Endothelial cell of umbilical vein (primary cell): ENCODE measurements at regions not wholly inside any gene's neighbourhood (a gene's known extent, or its start where the extent isn't known, plus 50 kb on each side); places are given as distances from the start of the nearest gene placed in this dataset.

Source experiments
- BruUV-seq: library from RNA; stranded (reverse); fragments of 400-500 nt; replicated peaks from 2 replicates; lab custom pipeline; 2021; lab: Mats Ljungman, UMichigan
- CTCF ChIA-PET: fragments of 300-600, 350-600 bp; sonication (Branson Sonifier 250); formaldehyde crosslinking; loops from one replicate; lab custom pipeline; 2021; ENCODE audit warnings: antibody characterized with exemption, inconsistent platforms; lab: Charles Lee
- POLR2A ChIA-PET: fragments of 300-600, 350-600 bp; sonication (Branson Sonifier 250); formaldehyde crosslinking; loops from one replicate; lab custom pipeline; 2021; ENCODE audit warnings: antibody characterized with exemption, inconsistent platforms; lab: Charles Lee
- DNase-seq: peaks from one replicate; pipeline ENCODE4 v3.0.0-alpha.2; 2011; ENCODE audit warnings: low read depth, low spot score
- FAIRE-seq: peaks from 2 replicates; lab custom pipeline; 2011; peaks lifted over from hg19 to GRCh38; lab: Jason Lieb, UNC
- H2AFZ ChIP-seq: 2 replicates; pipeline ENCODE4 v1.6.0; 2012; ENCODE audit warnings: low read depth, low read length, control low read depth, inconsistent platforms
- H3K27ac ChIP-seq: 2 replicates; pipeline ENCODE4 v1.5.1; 2011; ENCODE audit warnings: low read depth, mild to moderate bottlenecking, control low read depth, low read length, moderate library complexity; ENCODE audit not compliant: insufficient read depth
- H3K27me3 ChIP-seq, 2 experiments: 2 replicates each; pipeline versions ENCODE4 v1.6.0 to v1.6.1; 2011; ENCODE audit warnings: low read length in 2 of 2, mixed read lengths in 1 of 2; ENCODE audit not compliant: control insufficient read depth in 2 of 2, insufficient read depth in 2 of 2
- H3K36me3 ChIP-seq, 2 experiments: 2 replicates in 1 of 2; 3 replicates in 1 of 2; pipeline ENCODE4 v1.5.1; 2011; ENCODE audit warnings: low read length in 2 of 2, mild to moderate bottlenecking in 1 of 2, moderate library complexity in 1 of 2; ENCODE audit not compliant: control insufficient read depth in 2 of 2, insufficient read depth in 2 of 2; ENCODE audit errors: extremely low read depth in 1 of 2
- H3K4me1 ChIP-seq: 3 replicates; pipeline ENCODE4 v1.5.1; 2011; ENCODE audit warnings: mild to moderate bottlenecking, low read length; ENCODE audit not compliant: control insufficient read depth, insufficient read depth; ENCODE audit errors: extremely low read depth
- H3K4me2 ChIP-seq: 2 replicates; pipeline ENCODE4 v1.6.1; 2011; ENCODE audit warnings: low read length, control low read depth, mixed read lengths; ENCODE audit not compliant: insufficient read depth
- H3K4me3 ChIP-seq, 3 experiments: fragments of 200-600 bp in 1 of 3; sonication (generic), shearing (Covaris generic) in 1 of 3; replicated peaks in 1 of 3; 2 replicates each; pipeline ENCODE4 v1.5.1; 2011 to 2016; ENCODE audit warnings: control low read depth in 3 of 3, low read length in 3 of 3, mild to moderate bottlenecking in 2 of 3, inconsistent platforms in 1 of 3, low read depth in 1 of 3, moderate library complexity in 1 of 3; ENCODE audit not compliant: insufficient read depth in 1 of 3
- H3K79me2 ChIP-seq: 2 replicates; pipeline ENCODE4 v1.6.0; 2012; ENCODE audit warnings: low read length, inconsistent platforms; ENCODE audit not compliant: control insufficient read depth, insufficient read depth
- H3K9ac ChIP-seq: replicated peaks from 2 replicates; pipeline ENCODE3; 2011; ENCODE audit warnings: low read length, control low read depth; ENCODE audit not compliant: insufficient read depth; ENCODE audit errors: extremely low read depth
- H3K9me1 ChIP-seq: replicated peaks from 3 replicates; pipeline ENCODE4 v1.6.0; 2011; ENCODE audit warnings: mild to moderate bottlenecking, low read length; ENCODE audit not compliant: control insufficient read depth, insufficient read depth; ENCODE audit errors: extremely low read depth
- H3K9me3 ChIP-seq: replicated peaks from 2 replicates; pipeline ENCODE4 v1.5.1; 2012; ENCODE audit warnings: low read length, inconsistent platforms; ENCODE audit not compliant: control insufficient read depth, insufficient read depth
- H4K20me1 ChIP-seq: replicated peaks from 2 replicates; pipeline ENCODE3; 2011; ENCODE audit warnings: mild to moderate bottlenecking, low read length; ENCODE audit not compliant: control insufficient read depth, insufficient read depth; ENCODE audit errors: extremely low read depth
- FOS ChIP-seq: IDR thresholded peaks from 2 replicates; pipeline ENCODE4 v1.6.1; 2011; ENCODE audit warnings: mild to moderate bottlenecking, low read length, moderate library complexity, borderline replicate concordance; ENCODE audit not compliant: insufficient read depth
- GATA2 ChIP-seq: IDR thresholded peaks from 2 replicates; pipeline ENCODE4 v1.7.0; 2011; ENCODE audit warnings: low read depth, mild to moderate bottlenecking, moderate library complexity, mixed read lengths, low read length; ENCODE audit not compliant: insufficient read length, insufficient read depth
- JUN ChIP-seq: IDR thresholded peaks from 2 replicates; pipeline ENCODE4 v1.6.1; 2011; ENCODE audit warnings: borderline replicate concordance, low read depth; ENCODE audit not compliant: insufficient read length, insufficient read depth
- MYC ChIP-seq: IDR thresholded peaks from one replicate; pipeline ENCODE4 v1.6.1; 2011; ENCODE audit warnings: mild to moderate bottlenecking, low read depth, low read length
- POLR2A ChIP-seq: IDR thresholded peaks from 2 replicates; pipeline ENCODE4 v1.6.1; 2012; ENCODE audit warnings: low read depth, mild to moderate bottlenecking, control low read depth, low read length
- POLR2AphosphoS5 ChIP-seq: IDR thresholded peaks from 2 replicates; pipeline ENCODE4 v1.6.1; 2012; ENCODE audit warnings: low read depth, mild to moderate bottlenecking, control low read depth, low read length, moderate library complexity; ENCODE audit not compliant: insufficient read depth
- dilution Hi-C: fragments of 300-500 bp; cut with MboI; formaldehyde crosslinking; loops from one replicate; pipeline ENCODE4 v1.15.0; 2019; ENCODE audit warnings: low sequenced_read_pairs; ENCODE audit not compliant: extremely low pct_ligation_motif_present
- intact Hi-C: fragments of 100-400 bp; cut with micrococcal nuclease; formaldehyde crosslinking; loops from one replicate; pipeline ENCODE4 v1.10.0; 2022
- TF ChIP-seq, protein P1 (sequence below), 2 donors: IDR thresholded peaks; 1 replicate in 1 of 2; 2 replicates in 1 of 2; pipeline ENCODE4 v1.5.1; 2011; ENCODE audit warnings: low read length in 2 of 2, mild to moderate bottlenecking in 2 of 2, moderate library complexity in 2 of 2, control low read depth in 1 of 2, inconsistent platforms in 1 of 2, low read depth in 1 of 2; ENCODE audit not compliant: insufficient read depth in 1 of 2; ENCODE audit errors: extremely low read depth in 1 of 2

- H3K27ac ChIP-seq, result peak overlapping the region; percentile 93
- no peaks in the 10 kb centered on the region for H3K9me3 ChIP-seq
- intact Hi-C loops, result loop anchor here (5.0 to 10.0 kb wide), 3 partner anchors 146 to 561 kb away; partner anchors contain the start of gene KPNA3
- H3K4me2 ChIP-seq, result peak overlapping the region; percentile 97
- POLR2A ChIA-PET, result no interaction called here
- H3K4me3 ChIP-seq, result peak overlapping the region; percentile 68 to 91 (median 75)
- no peaks in the 10 kb centered on the region for H3K36me3 ChIP-seq
- H2AFZ ChIP-seq, result peak overlapping the region; percentile 79
- FAIRE-seq, result no peak
- no peak for TF ChIP-seq POLR2AphosphoS5
- TF ChIP-seq FOS, result no peak
- no peak for TF ChIP-seq GATA2
- peaks cover under 1 to 2% of the 10 kb centered on the region in 2 experiments for H3K27me3 ChIP-seq
- CTCF ChIA-PET, result interaction anchor here (0.6 to 6.8 kb wide), 8 partner anchors 15 to 788 kb away, joined by 3 to 58 read pairs (median 4); partner anchors contain the start of gene TRIM13
- H3K9ac ChIP-seq, result peak overlapping the region; percentile 82
- DNase-seq, result no peak
- BruUV-seq, result no TSS peak
- dilution Hi-C loops, result no loop called here
- H3K4me1 ChIP-seq, result peaks cover 8% of the 10 kb centered on the region
- no peaks in the 10 kb centered on the region for H4K20me1 ChIP-seq
- no peaks in the 10 kb centered on the region for H3K9me1 ChIP-seq
- H3K79me2 ChIP-seq, result no peaks in the 10 kb centered on the region
Measured at GRCh38 chr13:50123515-50123861, 108.2 kb downstream of the KCNRG start.

- FAIRE-seq (peak; percentile 88), DNase-seq (peak; percentile 95)
- H3K9me1 ChIP-seq, result no peaks in the 10 kb centered on the region
- TF ChIP-seq MYC (peak; percentile 9), JUN (peak; percentile 66), FOS (peak; percentile 46), POLR2AphosphoS5 (peak; percentile 82), POLR2A (peak; percentile 77)
- TF ChIP-seq, protein P1, sequence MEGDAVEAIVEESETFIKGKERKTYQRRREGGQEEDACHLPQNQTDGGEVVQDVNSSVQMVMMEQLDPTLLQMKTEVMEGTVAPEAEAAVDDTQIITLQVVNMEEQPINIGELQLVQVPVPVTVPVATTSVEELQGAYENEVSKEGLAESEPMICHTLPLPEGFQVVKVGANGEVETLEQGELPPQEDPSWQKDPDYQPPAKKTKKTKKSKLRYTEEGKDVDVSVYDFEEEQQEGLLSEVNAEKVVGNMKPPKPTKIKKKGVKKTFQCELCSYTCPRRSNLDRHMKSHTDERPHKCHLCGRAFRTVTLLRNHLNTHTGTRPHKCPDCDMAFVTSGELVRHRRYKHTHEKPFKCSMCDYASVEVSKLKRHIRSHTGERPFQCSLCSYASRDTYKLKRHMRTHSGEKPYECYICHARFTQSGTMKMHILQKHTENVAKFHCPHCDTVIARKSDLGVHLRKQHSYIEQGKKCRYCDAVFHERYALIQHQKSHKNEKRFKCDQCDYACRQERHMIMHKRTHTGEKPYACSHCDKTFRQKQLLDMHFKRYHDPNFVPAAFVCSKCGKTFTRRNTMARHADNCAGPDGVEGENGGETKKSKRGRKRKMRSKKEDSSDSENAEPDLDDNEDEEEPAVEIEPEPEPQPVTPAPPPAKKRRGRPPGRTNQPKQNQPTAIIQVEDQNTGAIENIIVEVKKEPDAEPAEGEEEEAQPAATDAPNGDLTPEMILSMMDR (IDR thresholded peaks at IDR 0.05; ENCODE audit: extremely low read depth in 1 of 2, insufficient read depth in 1 of 2, low read depth in 1 of 2, low read length in 2 of 2), result no peak
- dilution Hi-C loops (no loop called here), intact Hi-C loops (loop anchor here (1.0 to 10.0 kb wide), 10 partner anchors 42 to 787 kb away; partner anchors contain the start of genes KPNA3, SPRYD7 and TRIM13)
- H3K4me1 ChIP-seq, result peaks cover 8% of the 10 kb centered on the region
- no peaks in the 10 kb centered on the region for H3K79me2 ChIP-seq
- H3K4me3 ChIP-seq, result peak overlapping the region; percentile 68 to 91 (median 75)
- H3K36me3 ChIP-seq, result no peaks in the 10 kb centered on the region
- H2AFZ ChIP-seq, result peak overlapping the region; percentile 79
- H3K4me2 ChIP-seq, result peak overlapping the region; percentile 97
- H3K27me3 ChIP-seq, result peaks cover 4 to 7% of the 10 kb centered on the region in 2 experiments
- CTCF ChIA-PET, result interaction anchor here (0.6 to 6.8 kb wide), 11 partner anchors 7 to 788 kb away, joined by 3 to 58 read pairs (median 4); partner anchors contain the start of gene TRIM13
- POLR2A ChIA-PET, result interaction anchor here (0.7 to 1.7 kb wide), 5 partner anchors 8 to 329 kb away, joined by 3 to 9 read pairs (median 4); partner anchors contain the start of gene TRIM13
- no peaks in the 10 kb centered on the region for H4K20me1 ChIP-seq
- TSS peak; percentile 66 for BruUV-seq
- H3K27ac ChIP-seq, result peak overlapping the region; percentile 93
- peak overlapping the region; percentile 82 for H3K9ac ChIP-seq
- no peaks in the 10 kb centered on the region for H3K9me3 ChIP-seq
Measured at GRCh38 chr13:50123862-50124535, 108.8 kb downstream of the KCNRG start.
